CD14-positive monocyte (primary cell): ENCODE measurements at regions not wholly inside any gene's neighbourhood (a gene's known extent, or its start where the extent isn't known, plus 50 kb on each side); places are given as distances from the start of the nearest gene placed in this dataset.

Source experiments
- DNase-seq, 3 donors: peaks; one replicate each; pipeline ENCODE4 v3.0.0-alpha.2; 2011 to 2022
- H2AFZ ChIP-seq: 2 replicates; pipeline ENCODE4 v1.6.0; 2012; ENCODE audit warnings: mild to moderate bottlenecking, low read depth, low read length, inconsistent platforms; ENCODE audit not compliant: insufficient read depth, poor library complexity, severe bottlenecking
- H3K27ac ChIP-seq, 2 donors: 1 replicate in 1 of 2; 2 replicates in 1 of 2; pipeline ENCODE4 v1.5.1; 2012 to 2013; ENCODE audit warnings: low read length in 2 of 2, control low read depth in 1 of 2, inconsistent platforms in 1 of 2, low read depth in 1 of 2, mild to moderate bottlenecking in 1 of 2
- H3K27me3 ChIP-seq, 2 donors: one replicate each; pipeline versions ENCODE4 v1.6.0 to v1.6.1; 2011 to 2013; ENCODE audit warnings: low read length in 2 of 2; ENCODE audit not compliant: control insufficient read depth in 2 of 2, insufficient read depth in 2 of 2
- H3K36me3 ChIP-seq, 2 donors: replicated peaks in 1 of 2; 1 replicate in 1 of 2; 2 replicates in 1 of 2; pipeline versions ENCODE4 v1.5.1 to v1.6.1; 2012 to 2013; ENCODE audit warnings: low read length in 2 of 2, control low read depth in 1 of 2, inconsistent platforms in 1 of 2, mild to moderate bottlenecking in 1 of 2; ENCODE audit not compliant: insufficient read depth in 2 of 2, control insufficient read depth in 1 of 2
- H3K4me1 ChIP-seq, 2 donors: 1 replicate in 1 of 2; 2 replicates in 1 of 2; pipeline versions ENCODE4 v1.5.1 to v1.6.1; 2012 to 2013; ENCODE audit warnings: low read length in 2 of 2, control low read depth in 1 of 2, inconsistent platforms in 1 of 2, mild to moderate bottlenecking in 1 of 2, moderate library complexity in 1 of 2; ENCODE audit not compliant: insufficient read depth in 2 of 2, control insufficient read depth in 1 of 2
- H3K4me2 ChIP-seq: replicated peaks from 2 replicates; pipeline ENCODE3; 2012; ENCODE audit warnings: low read length, moderate library complexity, mild to moderate bottlenecking; ENCODE audit not compliant: poor library complexity, severe bottlenecking; ENCODE audit errors: extremely low read depth
- H3K4me3 ChIP-seq, 3 experiments: fragments of 200-600 bp in 1 of 3; sonication (generic) in 1 of 3; replicated peaks in 1 of 3; 1 replicate in 2 of 3; 2 replicates in 1 of 3; pipeline ENCODE4 v1.5.1; 2011 to 2013; ENCODE audit warnings: low read length in 3 of 3, mild to moderate bottlenecking in 3 of 3, control low read depth in 2 of 3, low read depth in 2 of 3, inconsistent platforms in 1 of 3, moderate library complexity in 1 of 3
- H3K79me2 ChIP-seq: 2 replicates; pipeline ENCODE4 v1.6.0; 2012; ENCODE audit warnings: mild to moderate bottlenecking, control low read depth, inconsistent platforms, low read length, moderate library complexity; ENCODE audit not compliant: insufficient read depth
- H3K9ac ChIP-seq: 2 replicates; pipeline ENCODE4 v1.6.0; 2017; ENCODE audit warnings: low read length, mild to moderate bottlenecking; ENCODE audit not compliant: insufficient read depth, poor library complexity, severe bottlenecking
- H3K9me3 ChIP-seq, 2 donors: replicated peaks in 1 of 2; 1 replicate in 1 of 2; 2 replicates in 1 of 2; pipeline versions ENCODE4 v1.5.1 to v1.6.1; 2012 to 2013; ENCODE audit warnings: low read length in 2 of 2, control low read depth in 1 of 2; ENCODE audit not compliant: control insufficient read depth in 1 of 2, insufficient read depth in 1 of 2
- H4K20me1 ChIP-seq: 2 replicates; pipeline ENCODE4 v1.6.0; 2012; ENCODE audit warnings: mild to moderate bottlenecking, low read length, control low read depth, moderate library complexity; ENCODE audit not compliant: insufficient read depth
- H3K27ac Mint-ChIP-seq, 7 donors: one replicate each; pipeline ENCODE4 v1.8.0; 2020; ENCODE audit warnings: mild to moderate bottlenecking in 7 of 7, mixed read lengths in 7 of 7, moderate library complexity in 6 of 7, inconsistent platforms in 2 of 7
- H3K27me3 Mint-ChIP-seq, 3 donors: one replicate each; pipeline ENCODE4 v1.8.0; 2021 to 2022; ENCODE audit warnings: low read depth in 3 of 3, mild to moderate bottlenecking in 3 of 3, mixed read lengths in 3 of 3, moderate library complexity in 3 of 3, inconsistent platforms in 1 of 3
- H3K36me3 Mint-ChIP-seq, 2 donors: one replicate each; pipeline ENCODE4 v1.8.0; 2020; ENCODE audit warnings: mixed read lengths in 2 of 2, inconsistent platforms in 1 of 2, mild to moderate bottlenecking in 1 of 2
- H3K4me1 Mint-ChIP-seq: one replicate; pipeline ENCODE4 v1.8.0; 2020; ENCODE audit warnings: mild to moderate bottlenecking, mixed read lengths
- H3K4me3 Mint-ChIP-seq, 2 donors: one replicate each; pipeline ENCODE4 v1.8.0; 2020; ENCODE audit warnings: mild to moderate bottlenecking in 2 of 2, mixed read lengths in 2 of 2, moderate library complexity in 1 of 2
- H3K9me3 Mint-ChIP-seq, 7 donors: one replicate each; pipeline ENCODE4 v1.8.0; 2020 to 2022; ENCODE audit warnings: mixed read lengths in 7 of 7, mild to moderate bottlenecking in 6 of 7, moderate library complexity in 6 of 7, inconsistent platforms in 2 of 7
- WGBS: methylation state at CpG from one replicate; pipeline ENCODE4 v1.1.5; 2013; ENCODE audit warnings: missing lambda C conversion rate; ENCODE audit not compliant: insufficient coverage; 5-methylcytosine and 5-hydroxymethylcytosine counted together
- intact Hi-C, 2 donors: fragments of 100-400 bp; cut with micrococcal nuclease; formaldehyde crosslinking; loops; one replicate each; pipeline versions ENCODE4 v1.15.0 to v1.15.1; 2023
- TF ChIP-seq, protein P1 (sequence below): fragments of 200-600 bp; IDR thresholded peaks from one replicate; pipeline ENCODE4 v1.8.0; 2022; ENCODE audit warnings: antibody characterized with exemption, mild to moderate bottlenecking

DNA sequence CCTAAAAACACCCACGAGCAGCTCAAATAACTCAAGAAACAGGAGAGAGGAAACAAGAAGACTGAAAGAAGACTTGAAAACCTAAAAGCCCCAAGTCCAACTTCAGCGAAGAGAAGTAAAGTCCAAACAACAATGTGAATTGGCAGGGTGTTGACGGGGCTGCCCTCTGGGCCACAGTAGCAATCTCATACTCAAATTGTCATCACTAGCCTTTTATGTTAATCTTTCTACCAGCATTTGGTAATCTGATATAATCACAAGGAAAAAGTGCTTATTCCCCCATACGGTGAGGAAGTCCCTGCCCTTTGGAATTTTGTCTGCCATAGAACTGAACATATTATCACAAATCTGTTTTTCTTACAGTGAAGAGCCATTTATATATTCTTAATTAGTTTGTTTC lies 51.5 kb upstream of the IFNE start:
- intact Hi-C loops = no loop called here

DNA sequence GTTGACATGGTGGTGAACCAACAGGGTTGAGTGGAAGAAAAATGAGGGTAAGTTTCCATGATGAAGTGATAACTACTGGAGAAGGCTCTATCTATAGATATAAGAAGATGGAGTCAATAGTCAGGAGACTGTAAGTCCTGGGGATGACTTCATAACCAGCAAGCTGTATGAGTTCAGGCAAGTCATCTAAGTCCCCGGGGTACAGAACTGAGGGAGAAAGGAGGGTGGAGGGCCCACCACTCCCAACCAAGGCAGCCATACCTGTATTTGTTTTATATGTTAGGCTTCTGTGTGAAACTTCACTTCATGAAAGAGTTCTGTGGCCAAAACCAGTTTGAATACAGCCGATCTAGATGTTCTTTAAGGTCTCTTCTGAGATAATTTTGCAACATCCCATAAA lies 53.3 kb upstream of the IFNE start:
- Histone ChIP-seq H3K27ac (no peak overlapping the region), H4K20me1 (no peaks in the 10 kb centered on the region), H3K27me3 (peaks cover 0 to 2% of the 10 kb centered on the region in 2 donors), H3K4me2 (no peak overlapping the region), H3K4me3 (no peak overlapping the region), H3K9me3 (no peaks in the 10 kb centered on the region), H2AFZ (no peak overlapping the region), H3K79me2 (no peaks in the 10 kb centered on the region), H3K4me1 (no peaks in the 10 kb centered on the region), H3K9ac (no peak overlapping the region), H3K36me3 (no peaks in the 10 kb centered on the region)
- H3K27ac Mint-ChIP-seq = no peak overlapping the region
- TF ChIP-seq, protein P1, sequence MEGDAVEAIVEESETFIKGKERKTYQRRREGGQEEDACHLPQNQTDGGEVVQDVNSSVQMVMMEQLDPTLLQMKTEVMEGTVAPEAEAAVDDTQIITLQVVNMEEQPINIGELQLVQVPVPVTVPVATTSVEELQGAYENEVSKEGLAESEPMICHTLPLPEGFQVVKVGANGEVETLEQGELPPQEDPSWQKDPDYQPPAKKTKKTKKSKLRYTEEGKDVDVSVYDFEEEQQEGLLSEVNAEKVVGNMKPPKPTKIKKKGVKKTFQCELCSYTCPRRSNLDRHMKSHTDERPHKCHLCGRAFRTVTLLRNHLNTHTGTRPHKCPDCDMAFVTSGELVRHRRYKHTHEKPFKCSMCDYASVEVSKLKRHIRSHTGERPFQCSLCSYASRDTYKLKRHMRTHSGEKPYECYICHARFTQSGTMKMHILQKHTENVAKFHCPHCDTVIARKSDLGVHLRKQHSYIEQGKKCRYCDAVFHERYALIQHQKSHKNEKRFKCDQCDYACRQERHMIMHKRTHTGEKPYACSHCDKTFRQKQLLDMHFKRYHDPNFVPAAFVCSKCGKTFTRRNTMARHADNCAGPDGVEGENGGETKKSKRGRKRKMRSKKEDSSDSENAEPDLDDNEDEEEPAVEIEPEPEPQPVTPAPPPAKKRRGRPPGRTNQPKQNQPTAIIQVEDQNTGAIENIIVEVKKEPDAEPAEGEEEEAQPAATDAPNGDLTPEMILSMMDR = no peak
- intact Hi-C loops = no loop called here
- no peaks in the 10 kb centered on the region for H3K36me3 Mint-ChIP-seq
- DNase-seq = no peak
- H3K4me1 Mint-ChIP-seq = no peaks in the 10 kb centered on the region
- WGBS = 100% methylated on average over 1 of the region's 2 CpGs
- peaks cover 0 to 3% (median 2%) of the 10 kb centered on the region in 7 donors for H3K9me3 Mint-ChIP-seq
- no peak overlapping the region for H3K4me3 Mint-ChIP-seq
- peaks cover 0 to 2% (median 2%) of the 10 kb centered on the region in 3 donors for H3K27me3 Mint-ChIP-seq

More for the DNA sequence above, 51.5 kb upstream of the IFNE start:
- Histone ChIP-seq H3K4me2 (no peak overlapping the region), H3K36me3 (no peaks in the 10 kb centered on the region), H3K9ac (no peak overlapping the region), H3K9me3 (no peaks in the 10 kb centered on the region), H3K4me3 (no peak overlapping the region), H2AFZ (no peak overlapping the region), H3K27me3 (peaks cover 0 to 2% of the 10 kb centered on the region in 2 donors), H3K4me1 (no peaks in the 10 kb centered on the region), H3K79me2 (no peaks in the 10 kb centered on the region), H3K27ac (no peak overlapping the region), H4K20me1 (no peaks in the 10 kb centered on the region)
- no peaks in the 10 kb centered on the region for H3K36me3 Mint-ChIP-seq
- 0% methylated on average over 1 of the region's 4 CpGs for WGBS
- peaks cover 0 to 2% (median 2%) of the 10 kb centered on the region in 3 donors for H3K27me3 Mint-ChIP-seq
- H3K27ac Mint-ChIP-seq = no peak overlapping the region
- DNase-seq = no peak
- TF ChIP-seq, protein P1 = no peak
- peaks cover 0 to 3% (median 0%) of the 10 kb centered on the region in 7 donors for H3K9me3 Mint-ChIP-seq
- H3K4me1 Mint-ChIP-seq = no peaks in the 10 kb centered on the region
- H3K4me3 Mint-ChIP-seq = no peak overlapping the region
